Stomach smooth muscle (tissue), 2 donors: ENCODE measurements at regions not wholly inside any gene's neighbourhood (a gene's known extent, or its start where the extent isn't known, plus 50 kb on each side); places are given as distances from the start of the nearest gene placed in this dataset.

Experiments used
- H3K27ac ChIP-seq: one replicate; pipeline ENCODE4 v1.7.0; 2013; ENCODE audit warnings: mild to moderate bottlenecking, low read length, inconsistent platforms
- H3K27me3 ChIP-seq, 2 donors: one replicate each; pipeline ENCODE4 v1.7.0; 2013; ENCODE audit warnings: low read length in 2 of 2; ENCODE audit not compliant: insufficient read depth in 2 of 2, control insufficient read depth in 1 of 2
- H3K36me3 ChIP-seq, 2 donors: one replicate each; pipeline ENCODE4 v1.7.0; 2013; ENCODE audit warnings: low read length in 2 of 2; ENCODE audit not compliant: control insufficient read depth in 2 of 2, insufficient read depth in 2 of 2
- H3K4me1 ChIP-seq: one replicate; pipeline ENCODE4 v1.7.0; 2013; ENCODE audit warnings: low read length; ENCODE audit not compliant: control insufficient read depth, insufficient read depth
- H3K4me3 ChIP-seq, 2 donors: one replicate each; pipeline ENCODE4 v1.7.0; 2013; ENCODE audit warnings: low read length in 2 of 2
- H3K9ac ChIP-seq, 2 donors: one replicate each; pipeline ENCODE4 v1.7.0; 2013; ENCODE audit warnings: low read length in 2 of 2, mild to moderate bottlenecking in 1 of 2
- H3K9me3 ChIP-seq, 2 donors: one replicate each; pipeline ENCODE4 v1.7.0; 2013; ENCODE audit warnings: low read length in 2 of 2; ENCODE audit not compliant: control insufficient read depth in 2 of 2
- donor health status: healthy.
- donor health status: Pancreatic carcinoma.

DNA sequence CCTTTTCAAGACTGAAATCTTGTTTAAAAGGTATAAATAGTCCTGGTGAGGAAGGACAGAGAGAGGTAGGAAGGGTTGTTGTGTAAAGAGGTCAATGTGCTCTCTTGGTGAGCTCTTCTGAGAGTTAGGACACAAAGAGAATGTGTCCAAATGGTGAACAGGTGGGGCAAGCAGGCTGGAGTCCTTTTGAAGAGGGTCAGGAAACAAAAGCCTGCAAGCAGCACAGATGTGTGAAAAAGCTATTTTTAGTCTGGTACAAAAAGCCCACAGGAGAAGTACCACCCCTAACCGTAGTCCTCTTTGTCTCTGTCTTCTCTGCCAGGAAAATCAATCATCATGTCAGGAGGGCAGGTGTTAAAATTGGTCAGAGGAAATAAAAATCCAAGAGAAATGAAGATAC lies 54.4 kb upstream of the SYN3 start:
- no peak overlapping the region for H3K4me3 ChIP-seq
- H3K27me3 ChIP-seq, result no peaks in the 10 kb centered on the region
- H3K27ac ChIP-seq, result no peak overlapping the region
- H3K4me1 ChIP-seq, result no peaks in the 10 kb centered on the region
- H3K9me3 ChIP-seq, result no peaks in the 10 kb centered on the region
- H3K36me3 ChIP-seq, result no peaks in the 10 kb centered on the region
- H3K9ac ChIP-seq, result no peak overlapping the region

DNA sequence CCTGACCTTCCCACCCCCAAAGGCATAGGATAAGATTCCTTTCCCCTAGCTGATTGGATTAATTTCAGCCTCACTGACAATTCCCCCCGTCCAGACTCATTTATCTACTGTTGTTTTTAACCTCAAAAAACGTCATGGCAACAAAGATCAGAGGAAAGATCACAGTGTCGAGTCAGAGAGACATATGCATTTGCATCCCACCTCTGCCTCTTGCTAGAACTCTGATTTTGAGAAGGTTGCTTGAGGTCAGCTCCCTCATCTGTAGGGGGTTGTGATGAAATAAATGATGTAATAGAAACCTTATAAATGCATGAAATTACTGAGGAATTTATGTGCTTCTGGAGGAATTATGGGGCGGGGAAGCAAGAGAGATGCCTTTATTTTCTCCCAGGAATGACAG lies 53.3 kb upstream of the SYN3 start:
- Histone ChIP-seq H3K9ac (no peak overlapping the region), H3K9me3 (no peaks in the 10 kb centered on the region), H3K27me3 (no peaks in the 10 kb centered on the region), H3K4me1 (no peaks in the 10 kb centered on the region), H3K27ac (no peak overlapping the region), H3K36me3 (no peaks in the 10 kb centered on the region), H3K4me3 (no peak overlapping the region)

DNA sequence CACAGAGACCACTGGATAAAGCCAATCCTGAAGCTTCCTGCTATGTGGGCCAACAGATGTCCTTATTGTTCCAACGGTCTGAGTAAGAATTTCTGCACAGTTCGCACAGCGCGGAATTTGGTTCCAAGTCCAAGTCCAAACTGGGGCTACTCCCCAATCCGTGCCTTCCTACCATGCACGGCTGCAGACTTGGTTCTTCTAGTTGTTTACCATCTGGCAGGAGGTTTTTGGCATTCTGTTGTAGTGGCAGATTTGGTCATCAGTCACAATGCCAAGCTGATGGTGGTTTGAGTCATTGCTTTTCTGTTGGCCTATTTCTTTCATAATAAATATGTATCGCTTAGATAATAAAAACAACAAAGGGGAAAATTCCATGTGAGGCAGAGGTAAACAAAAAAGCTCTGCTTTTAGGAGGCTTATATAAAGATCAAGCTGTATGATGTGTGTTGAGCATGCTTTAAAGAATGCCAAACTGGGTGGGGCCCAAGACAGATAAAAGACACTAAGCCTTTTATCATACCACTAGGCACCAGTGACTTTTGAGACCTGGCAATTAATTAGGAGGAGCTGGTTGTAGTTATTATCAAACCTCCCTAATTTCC lies 52.5 kb upstream of the SYN3 start:
- no peaks in the 10 kb centered on the region for H3K27me3 ChIP-seq
- H3K4me1 ChIP-seq, result no peaks in the 10 kb centered on the region
- no peaks in the 10 kb centered on the region for H3K36me3 ChIP-seq
- H3K27ac ChIP-seq, result no peak overlapping the region
- H3K4me3 ChIP-seq, result no peak overlapping the region
- no peak overlapping the region for H3K9ac ChIP-seq
- no peaks in the 10 kb centered on the region for H3K9me3 ChIP-seq

DNA sequence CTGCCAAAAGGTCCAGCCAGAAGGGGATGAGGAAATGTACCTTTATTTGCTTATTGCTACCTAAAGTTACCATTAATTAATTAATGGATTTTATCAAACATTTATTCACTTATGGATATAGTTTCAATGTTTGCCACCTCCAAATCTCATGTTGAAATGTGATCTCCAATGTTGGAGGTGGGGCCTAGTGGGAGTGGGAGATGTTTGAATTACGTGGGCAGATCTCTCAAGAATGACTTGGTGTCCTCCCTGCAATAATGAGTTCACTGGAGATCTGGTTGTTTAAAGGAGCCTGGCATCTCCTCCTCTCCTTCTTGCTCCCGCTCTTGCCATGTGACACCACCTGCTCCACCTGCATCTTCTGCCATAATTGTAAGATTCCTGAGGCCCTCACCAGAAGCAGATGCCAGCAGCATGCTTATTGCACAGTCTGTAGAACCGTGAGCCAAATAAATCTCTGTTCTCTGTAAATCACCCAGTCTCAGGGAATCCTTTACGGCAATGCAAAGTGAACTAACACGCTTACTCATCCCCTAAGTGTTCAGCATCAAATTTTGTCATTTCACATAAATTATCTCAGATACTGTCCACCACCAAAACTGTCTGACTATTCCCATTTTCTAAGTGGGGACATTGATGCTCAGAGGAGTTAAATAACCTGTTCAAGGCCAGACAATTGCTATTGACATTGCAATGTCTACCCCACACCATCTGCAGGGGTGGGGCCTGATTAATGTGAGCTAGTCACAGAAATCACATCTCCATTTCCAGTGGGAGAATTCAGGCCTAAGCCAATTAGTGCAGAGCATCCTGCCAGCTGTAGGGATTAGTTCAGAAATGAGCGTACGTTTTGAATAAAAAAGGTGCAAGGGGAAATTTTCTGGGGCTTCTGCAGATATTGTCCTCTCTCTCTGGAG lies 51.6 kb upstream of the SYN3 start:
- Histone ChIP-seq H3K27me3 (no peaks in the 10 kb centered on the region), H3K9ac (no peak overlapping the region), H3K4me1 (no peaks in the 10 kb centered on the region), H3K36me3 (no peaks in the 10 kb centered on the region), H3K9me3 (no peaks in the 10 kb centered on the region), H3K27ac (no peak overlapping the region), H3K4me3 (no peak overlapping the region)

DNA sequence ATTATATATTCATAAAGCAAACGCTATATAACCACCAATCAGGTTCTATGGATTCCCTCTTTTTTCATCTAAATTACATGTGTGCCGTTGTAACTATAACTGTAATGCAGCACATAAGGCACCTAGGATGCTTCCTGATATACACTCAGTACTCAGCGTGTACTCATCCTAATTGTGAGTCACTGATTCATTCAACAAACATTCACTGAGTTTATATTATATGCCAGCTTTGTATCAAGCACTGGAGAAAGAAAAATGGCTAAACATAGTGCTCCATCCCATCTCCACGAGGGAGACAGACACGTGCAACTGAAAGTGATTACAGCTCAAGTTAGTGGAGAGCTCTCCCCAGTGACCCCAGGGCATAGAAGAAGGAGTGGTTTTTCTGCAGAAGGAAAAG lies 49.9 kb upstream of the SYN3 start:
- Histone ChIP-seq H3K4me3 (no peak overlapping the region), H3K9ac (no peak overlapping the region), H3K4me1 (no peaks in the 10 kb centered on the region), H3K27ac (no peak overlapping the region), H3K27me3 (no peaks in the 10 kb centered on the region), H3K36me3 (no peaks in the 10 kb centered on the region), H3K9me3 (peaks cover 4% of the 10 kb centered on the region in 2 donors)
